GM19395 (cell line): ENCODE measurements at regions not wholly inside any gene's neighbourhood (a gene's known extent, or its start where the extent isn't known, plus 50 kb on each side); places are given as distances from the start of the nearest gene placed in this dataset.
A peak's percentile ranks its signal among the peaks of the same experiment; 100 is the strongest.
"Not testable (repeated sequence)": the region's sequence is repeated elsewhere in the genome, so short reads cannot be mapped to it uniquely, and the experiment has no call there.

Experiments used
- ATAC-seq: cut with Tn5 transposase; IDR thresholded peaks from one replicate; pipeline ENCODE4 v1.9.1; 2021; ENCODE audit warnings: mild to moderate bottlenecking, moderate library complexity; ENCODE audit not compliant: unreplicated experiment

DNA sequence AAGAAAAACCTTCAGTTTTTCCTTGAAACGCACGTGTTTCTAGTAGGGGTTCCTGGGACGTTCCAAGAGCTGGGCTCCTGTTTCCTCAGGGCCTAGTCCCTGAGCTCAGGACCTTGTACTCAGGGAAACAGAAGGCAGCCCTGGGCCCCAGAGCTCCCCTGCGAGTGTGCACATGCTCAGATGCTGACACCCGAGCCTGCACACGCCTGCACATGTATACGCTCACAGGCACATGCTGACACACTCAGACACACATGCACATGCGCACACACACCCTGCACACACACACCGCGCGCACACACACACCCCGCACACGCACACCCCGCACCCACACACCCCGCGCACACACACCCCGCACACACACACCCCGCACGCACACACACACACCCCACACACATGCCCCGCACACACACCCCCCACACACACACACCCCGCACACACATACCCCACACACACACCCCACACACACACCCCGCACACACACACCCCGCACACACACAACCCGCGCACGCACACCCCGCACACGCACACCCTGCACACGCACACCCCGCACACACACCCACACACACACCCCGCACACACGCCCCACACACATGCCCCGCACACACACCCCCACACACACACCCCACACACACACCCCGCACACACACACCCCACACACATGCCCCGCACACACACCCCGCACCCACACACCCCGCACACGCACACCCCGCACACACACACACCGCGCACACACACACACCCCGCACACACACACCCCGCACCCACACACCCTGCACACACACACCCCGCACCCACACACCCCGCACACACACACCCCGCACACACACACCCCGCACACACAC, 52.2 kb downstream of the CALML3 start:
- ATAC-seq, result no peak

DNA sequence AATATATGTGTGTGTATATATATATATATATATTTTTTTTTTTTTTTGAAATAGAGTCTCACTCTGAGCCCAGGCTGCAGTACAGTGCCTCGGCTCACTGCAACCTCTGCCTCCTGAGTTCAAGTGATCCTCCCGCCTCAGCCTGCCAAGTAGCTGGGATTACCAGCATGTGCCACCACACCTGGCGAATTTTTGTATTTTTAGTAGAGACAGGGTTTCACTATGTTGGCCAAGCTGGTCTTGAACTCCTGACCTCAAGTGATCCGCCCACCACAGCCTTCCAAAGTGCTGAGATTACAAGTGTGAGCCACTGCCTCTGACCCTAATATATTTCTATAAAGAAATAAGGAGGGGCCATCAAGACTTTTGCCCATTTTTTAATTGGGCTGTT, 55.3 kb downstream of the CALML3 start:
- not testable (repeated sequence) for ATAC-seq

DNA sequence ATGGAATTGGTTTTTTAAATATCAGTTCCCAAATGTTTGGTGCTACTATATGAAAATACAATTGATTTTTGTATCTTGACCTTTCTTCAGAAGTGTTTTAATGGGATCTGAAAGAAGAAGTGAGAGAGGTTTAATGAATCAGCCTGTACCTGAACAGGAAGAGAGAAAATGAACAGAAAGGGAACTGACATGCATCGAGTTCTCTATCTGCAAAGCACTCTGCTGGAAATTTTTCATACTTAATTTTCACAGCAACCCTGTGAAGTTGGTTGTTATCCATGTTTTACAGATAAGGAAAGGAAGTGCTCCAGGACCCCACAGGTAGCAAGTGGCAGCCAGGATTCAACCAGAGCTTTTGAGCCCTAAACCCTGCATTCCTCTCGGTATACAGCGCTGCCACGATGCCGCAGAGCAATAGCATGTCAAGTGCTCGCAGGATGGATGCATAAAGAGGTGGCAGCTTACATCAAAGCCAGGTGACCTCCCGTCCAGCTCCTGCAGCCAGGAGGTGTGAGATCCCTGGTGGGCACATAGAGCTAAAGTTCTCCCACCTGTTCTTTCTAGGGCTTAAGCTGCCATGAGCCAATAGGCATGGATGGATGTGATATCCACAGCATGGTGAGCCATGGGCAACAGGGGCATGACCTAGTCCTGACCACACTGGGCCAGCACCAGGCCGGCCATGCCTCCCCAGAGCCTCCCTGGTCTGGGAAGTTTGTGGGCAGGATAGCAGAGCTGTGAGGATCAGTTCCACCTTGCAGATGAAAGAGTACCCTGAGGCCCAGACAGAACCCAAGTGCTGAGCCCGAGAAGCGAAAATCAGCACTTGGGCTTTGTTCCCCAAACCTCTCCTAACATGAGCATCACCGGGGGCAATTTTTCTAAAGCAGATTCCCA, 57.2 kb downstream of the CALML3 start:
- peak; percentile 75 for ATAC-seq

DNA sequence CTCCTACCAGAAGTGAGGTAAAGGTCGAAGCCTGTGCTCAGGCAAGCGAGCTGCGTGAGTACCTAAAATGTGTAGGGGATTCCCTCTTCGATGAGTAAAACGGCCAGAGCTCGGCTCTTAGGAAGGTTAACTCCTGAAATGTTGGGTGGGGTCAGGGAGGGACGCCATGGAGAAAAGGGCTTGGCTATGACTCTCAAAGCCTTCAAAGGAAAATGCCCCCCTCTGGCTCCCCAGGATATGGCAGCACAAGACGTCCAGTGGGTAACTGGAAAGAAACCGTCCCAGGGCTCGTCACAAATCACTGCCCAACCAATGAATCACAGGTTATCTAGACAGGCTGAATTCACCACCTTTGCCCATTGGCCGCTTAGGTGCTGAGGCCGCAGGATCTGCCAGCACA, 58.0 kb downstream of the CALML3 start:
- ATAC-seq, result no peak

DNA sequence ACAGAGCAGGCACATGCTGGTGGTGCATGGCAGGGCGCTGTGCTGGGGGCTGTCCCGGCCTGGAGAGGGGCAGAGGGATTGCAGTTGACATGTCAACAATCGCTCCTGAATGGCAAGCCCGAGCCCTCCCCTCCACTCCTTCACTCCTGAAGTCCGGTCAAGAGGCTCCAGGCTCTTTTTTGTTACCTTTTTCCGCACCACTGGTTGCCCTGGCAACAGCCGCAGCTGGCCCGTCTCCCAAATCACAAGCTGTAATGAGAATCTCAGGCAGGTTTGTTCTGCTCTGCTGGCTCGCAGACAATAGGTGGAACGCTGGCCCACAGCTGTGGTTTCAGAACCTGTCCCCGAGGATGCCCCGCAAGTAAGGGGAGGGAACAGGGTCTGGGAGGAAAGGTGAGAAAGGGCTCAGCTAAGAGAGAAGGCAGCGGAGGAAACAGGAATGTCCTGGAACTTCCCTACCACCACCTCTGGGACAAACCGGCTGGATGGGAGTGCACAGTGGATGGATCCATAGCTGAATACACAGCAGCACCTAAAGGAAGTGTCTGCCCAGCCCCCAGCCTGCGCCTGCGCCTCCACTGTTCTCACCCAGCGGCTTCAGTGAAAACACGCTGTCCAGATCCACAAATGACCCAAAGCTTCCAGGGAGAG, 58.9 kb downstream of the CALML3 start:
- ATAC-seq, result peak; percentile 56

DNA sequence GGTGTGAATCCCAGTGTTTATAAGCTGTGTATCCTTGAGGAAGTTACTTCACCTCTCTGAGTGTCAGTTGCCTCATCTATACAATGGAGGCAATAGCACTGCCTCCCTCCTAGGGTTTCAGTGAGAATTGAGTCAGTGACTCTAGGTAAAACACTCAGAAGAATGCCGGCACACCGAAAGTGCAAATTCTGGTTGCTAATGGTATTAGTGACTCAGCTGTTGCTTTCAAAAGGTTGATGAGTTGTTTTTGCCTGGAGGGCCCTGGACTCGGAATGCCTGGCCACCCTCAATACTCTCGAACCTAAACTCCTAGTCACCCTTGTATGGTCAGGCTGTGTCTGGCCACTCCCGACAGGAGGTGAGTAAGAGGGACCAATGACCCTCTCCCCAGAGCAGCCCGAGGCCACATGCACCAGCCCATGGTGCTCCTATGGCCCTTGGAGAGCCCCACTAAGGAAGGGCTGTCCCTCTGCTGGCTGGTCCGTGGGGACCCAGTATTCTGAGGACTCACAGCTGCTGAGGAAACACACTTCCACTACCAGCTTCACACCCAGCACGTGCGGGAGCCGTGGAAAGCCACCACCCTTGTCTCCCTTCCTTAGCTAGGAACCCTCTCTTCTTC, 60.2 kb downstream of the CALML3 start:
- peak; percentile 38 for ATAC-seq

DNA sequence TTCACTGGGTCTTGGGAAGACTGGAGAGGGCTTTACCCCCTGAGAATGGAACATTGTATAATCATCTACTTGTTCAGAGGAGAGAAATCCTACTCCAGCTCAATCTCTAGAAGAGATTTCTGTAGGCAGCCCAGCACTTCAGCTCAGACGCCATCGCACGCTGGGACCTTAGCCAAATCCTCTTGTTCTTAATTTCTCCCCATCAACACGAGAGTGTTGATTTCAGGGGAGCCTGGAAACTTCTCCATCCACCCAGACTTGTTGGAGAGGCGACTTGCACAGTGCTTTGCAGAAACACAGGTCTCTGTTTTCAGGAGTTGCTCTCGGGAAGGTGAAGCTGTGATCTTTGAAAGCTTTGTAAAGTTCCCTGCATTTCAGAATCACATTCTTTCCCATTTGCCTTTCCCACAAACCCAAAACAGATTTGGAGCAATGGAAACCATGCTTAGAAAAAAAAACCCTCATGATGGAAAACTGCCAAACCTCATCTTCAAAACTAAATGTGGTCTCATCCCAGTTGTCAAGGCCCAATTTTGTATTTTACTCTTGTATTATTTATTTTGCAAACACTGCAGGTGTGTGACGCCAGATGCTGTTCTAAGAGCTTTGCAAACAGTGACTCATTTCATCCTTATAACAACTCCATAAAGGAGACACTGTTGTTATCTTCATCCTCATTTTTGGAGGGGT, 60.9 kb downstream of the CALML3 start:
- ATAC-seq, result no peak

DNA sequence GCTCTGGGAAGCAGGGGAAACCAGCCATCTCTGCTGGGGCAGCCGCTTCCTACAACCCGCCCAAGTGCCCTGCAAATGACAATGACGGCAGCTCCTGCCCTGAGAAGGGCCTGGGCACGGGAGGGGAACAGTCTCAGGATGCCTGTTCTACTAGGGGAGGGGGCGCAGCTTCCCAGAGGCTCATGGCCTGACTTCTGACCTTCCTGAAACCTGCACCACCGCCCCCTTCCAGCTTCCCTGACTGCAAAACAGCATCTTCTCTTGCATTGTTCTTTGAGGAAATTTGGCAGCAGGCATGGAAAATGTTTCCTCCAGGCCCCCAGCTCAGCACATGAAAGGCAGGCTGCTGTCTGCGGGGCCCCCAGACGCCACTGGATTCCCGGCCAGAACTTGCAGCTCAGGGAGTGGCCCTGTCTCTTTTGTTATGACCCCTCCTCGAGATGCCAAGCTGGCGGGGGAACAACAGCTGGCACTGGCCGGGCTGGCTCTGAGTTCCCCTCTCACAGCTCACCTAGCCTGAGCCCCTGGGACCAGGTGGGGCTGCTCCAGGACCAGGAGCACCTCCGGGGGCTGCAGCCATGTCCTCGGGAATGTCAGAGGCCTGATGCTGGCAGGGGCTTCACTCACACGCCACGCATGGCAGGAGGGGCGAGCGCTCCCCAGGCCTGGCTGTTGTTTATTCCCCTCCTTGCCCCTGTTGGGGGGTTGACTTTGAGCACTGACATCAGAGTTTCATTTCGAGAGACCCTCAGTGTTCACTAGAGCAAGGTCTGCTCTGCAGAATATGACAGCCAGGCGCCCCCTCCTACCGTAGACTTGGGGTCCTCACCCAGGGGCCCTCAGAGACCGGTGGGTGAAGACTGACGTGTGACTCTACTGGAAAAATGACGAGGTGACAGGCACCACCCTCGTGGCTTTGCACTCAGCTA, 62.7 kb downstream of the CALML3 start:
- no peak for ATAC-seq

DNA sequence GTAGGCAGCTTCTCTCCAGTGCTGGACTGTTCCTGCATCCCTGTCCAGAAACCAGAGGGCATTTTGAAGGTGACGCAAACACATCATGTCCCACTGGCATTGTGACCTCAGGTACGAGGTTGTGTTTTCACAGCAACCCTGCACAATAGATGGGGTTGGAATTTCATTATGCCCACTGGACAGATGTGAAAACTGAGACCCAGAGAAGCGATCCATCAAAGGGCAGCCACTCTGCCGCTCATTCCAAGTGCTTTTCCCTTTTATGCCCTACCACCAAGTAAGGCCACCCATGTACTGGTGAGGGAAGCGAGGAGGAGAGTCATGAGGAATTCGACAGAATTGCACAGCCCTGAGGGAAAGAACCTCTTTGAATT, 63.3 kb downstream of the CALML3 start:
- ATAC-seq, result no peak

DNA sequence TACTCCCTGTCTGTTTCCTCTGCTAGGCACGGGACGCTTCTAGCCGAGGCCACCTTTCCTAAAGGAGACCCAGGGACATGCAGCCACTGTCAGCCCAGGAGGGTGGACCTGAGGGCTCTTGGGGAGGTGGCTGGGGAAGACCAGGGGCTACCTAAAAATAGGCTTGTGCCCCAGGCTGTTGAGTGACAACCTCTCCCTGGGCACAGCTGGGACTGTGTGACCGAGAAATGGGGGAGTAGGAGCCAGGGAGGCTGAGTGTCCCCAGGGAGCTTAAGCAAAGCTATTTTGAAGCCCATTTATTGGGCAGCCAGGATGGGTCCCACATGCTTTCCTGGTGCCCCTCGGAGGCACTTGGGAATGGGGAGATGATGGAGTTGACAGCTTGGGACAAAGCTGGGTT, 63.8 kb downstream of the CALML3 start:
- no peak for ATAC-seq
